GM12865 (cell line): ENCODE measurements at regions not wholly inside any gene's neighbourhood (a gene's known extent, or its start where the extent isn't known, plus 50 kb on each side); places are given as distances from the start of the nearest gene placed in this dataset.
A peak's percentile ranks its signal among the peaks of the same experiment; 100 is the strongest.

Source experiments
- DNase-seq: peaks from one replicate; pipeline ENCODE4 v3.0.0; 2010; ENCODE audit warnings: low read depth
- H3K4me3 ChIP-seq: 2 replicates; pipeline ENCODE4 v1.5.1; 2011; ENCODE audit warnings: mild to moderate bottlenecking, low read depth, low read length, control low read depth
- CTCF ChIP-seq: IDR thresholded peaks from 2 replicates; pipeline ENCODE4 v1.5.1; 2011; ENCODE audit warnings: low read length, control low read depth, low read depth, inconsistent platforms; ENCODE audit not compliant: insufficient read depth; ENCODE audit errors: missing control alignments

GRCh38 chrX:25275159-25275558 is 259.4 kb upstream of the ARX start:
- peak; percentile 0 for DNase-seq
- H3K4me3 ChIP-seq: no peak overlapping the region

GRCh38 chrX:25241461-25241860 is 225.7 kb upstream of the ARX start:
- no peak overlapping the region for H3K4me3 ChIP-seq
- no peak for DNase-seq
- no peak for TF ChIP-seq CTCF

More at GRCh38 chrX:25275159-25275558, 259.4 kb upstream of the ARX start:
- no peak for TF ChIP-seq CTCF

- H3K4me3 ChIP-seq: no peak overlapping the region
- TF ChIP-seq CTCF: no peak
- no peak for DNase-seq
Observed at GRCh38 chrX:25226151-25226550, 210.4 kb upstream of the ARX start.

- no peak for DNase-seq
- H3K4me3 ChIP-seq: no peak overlapping the region
- TF ChIP-seq CTCF: no peak
Observed at GRCh38 chrX:25219480-25219879, 203.7 kb upstream of the ARX start.

- no peak overlapping the region for H3K4me3 ChIP-seq
- DNase-seq: no peak
- TF ChIP-seq CTCF: no peak
Observed at GRCh38 chrX:25213611-25214010, 197.8 kb upstream of the ARX start.

- H3K4me3 ChIP-seq: no peak overlapping the region
- no peak for TF ChIP-seq CTCF
- no peak for DNase-seq
Observed at GRCh38 chrX:25207803-25208475, 192.2 kb upstream of the ARX start.

- TF ChIP-seq CTCF: no peak
- H3K4me3 ChIP-seq: no peak overlapping the region
- DNase-seq: no peak
Observed at GRCh38 chrX:25206778-25207177, 191.0 kb upstream of the ARX start.
